ENCODE measurements at regions not wholly inside any gene's neighbourhood (a gene's known extent, or its start where the extent isn't known, plus 50 kb on each side); places are given as distances from the start of the nearest gene placed in this dataset.

- WGBS, 5 donors: 88 to 100% (median 91%) methylated on average over 1 to 12 of the region's 12 CpGs
- Histone ChIP-seq H3K4me1 (peaks cover 0 to 7% (median 0%) of the 10 kb centered on the region in 6 donors), H3K36me3 (no peaks in the 10 kb centered on the region), H3K4me3 (no peak overlapping the region), H3K27me3 (replicated peaks in 1 of 7) (peaks cover 0 to 33% (median 0%) of the 10 kb centered on the region in 7 donors), H3K27ac (no peak overlapping the region), H3K9me3 (peaks cover 0 to 11% (median 0%) of the 10 kb centered on the region in 8 donors)
- intact Hi-C loops (cut with DNase I; ENCODE audit: low total_unique reads): no loop called here
- TF ChIP-seq POLR2AphosphoS5 (IDR thresholded peaks at IDR 0.05) (no peak), CTCF (IDR thresholded peaks at IDR 0.05 in 8 of 11, conservative IDR thresholded peaks at IDR 0.05 in 3 of 11) (no peak), POLR2A (IDR thresholded peaks at IDR 0.05) (no peak)
- DNase-seq: no peak
These were observed 170.6 kb downstream of the SHANK2 start for GRCh38 chr11:71081704-71082230.

DNA sequence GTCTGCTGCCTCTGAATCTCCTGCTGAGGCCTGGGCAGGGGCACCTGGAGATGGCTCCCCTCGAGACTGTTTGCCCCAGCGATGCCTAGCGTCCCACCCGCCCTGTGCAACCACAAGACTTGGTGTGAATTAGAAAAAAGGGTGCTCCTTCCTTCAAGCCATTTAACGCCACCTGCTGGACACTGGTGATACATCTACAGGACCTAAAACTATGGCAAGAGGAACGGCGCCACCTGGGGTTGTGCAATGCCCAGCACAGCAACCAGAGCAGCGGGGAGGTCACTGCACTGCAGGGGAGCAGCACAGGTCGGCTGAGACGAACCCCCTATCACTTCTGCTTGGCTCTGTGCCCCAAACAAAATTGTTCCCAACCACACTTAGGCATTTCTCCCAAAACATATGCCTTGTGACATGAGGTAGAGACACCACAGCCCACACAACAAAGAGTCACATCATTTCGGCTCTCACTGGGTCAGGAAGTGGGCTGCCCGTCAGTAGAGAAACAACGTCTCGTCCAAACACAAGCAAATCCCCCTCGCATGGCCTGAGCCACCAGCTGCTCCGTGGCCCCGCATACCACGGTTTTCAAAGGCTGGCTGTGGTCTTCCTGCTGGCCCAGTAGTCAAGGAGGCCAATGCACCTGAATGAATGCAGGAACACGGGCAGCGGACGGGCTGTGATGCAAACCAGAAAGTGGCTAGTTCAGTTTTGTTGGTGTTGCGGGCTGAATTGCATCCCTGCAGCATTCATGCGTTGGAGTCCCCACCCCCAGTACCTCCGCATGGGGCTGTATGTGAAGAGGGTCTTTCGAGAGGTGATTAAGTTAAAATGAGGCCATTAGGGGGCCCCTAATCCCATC is 171.9 kb downstream of the SHANK2 start:
- H3K4me3 ChIP-seq: no peak overlapping the region
- 47 to 66% (median 50%) methylated on average over 22 to 25 of the region's 25 CpGs for WGBS, 5 donors
- peaks cover 0 to 7% (median 0%) of the 10 kb centered on the region in 6 donors for H3K4me1 ChIP-seq
- H3K36me3 ChIP-seq: no peaks in the 10 kb centered on the region
- H3K27me3 ChIP-seq (replicated peaks in 1 of 7): peaks cover 0 to 45% (median 0%) of the 10 kb centered on the region in 7 donors
- H3K27ac ChIP-seq: no peak overlapping the region
- intact Hi-C loops (cut with DNase I; ENCODE audit: low total_unique reads): no loop called here
- TF ChIP-seq POLR2AphosphoS5 (IDR thresholded peaks at IDR 0.05) (no peak), CTCF (IDR thresholded peaks at IDR 0.05 in 8 of 11, conservative IDR thresholded peaks at IDR 0.05 in 3 of 11) (peak in 10 of 11 experiments; percentile 28 to 66 (median 54))
- H3K9me3 ChIP-seq: peaks cover 0 to 11% (median 0%) of the 10 kb centered on the region in 8 donors
- no peak for DNase-seq

- H3K9me3 ChIP-seq: peaks cover 0 to 11% (median 0%) of the 10 kb centered on the region in 8 donors
- DNase-seq: no peak
- no peak overlapping the region for H3K27ac ChIP-seq
- intact Hi-C loops (cut with DNase I; ENCODE audit: low total_unique reads): no loop called here
- TF ChIP-seq CTCF (IDR thresholded peaks at IDR 0.05 in 8 of 11, conservative IDR thresholded peaks at IDR 0.05 in 3 of 11): no peak
- TF ChIP-seq POLR2AphosphoS5 (IDR thresholded peaks at IDR 0.05): no peak
- no peak for TF ChIP-seq POLR2A (IDR thresholded peaks at IDR 0.05)
- no peaks in the 10 kb centered on the region for H3K36me3 ChIP-seq
- H3K4me1 ChIP-seq: peaks cover 0 to 7% (median 0%) of the 10 kb centered on the region in 6 donors
- peaks cover 0 to 51% (median 0%) of the 10 kb centered on the region in 7 donors for H3K27me3 ChIP-seq (replicated peaks in 1 of 7)
- 61 to 71% (median 69%) methylated on average over 3 of the region's 3 CpGs for WGBS, 5 donors
- no peak overlapping the region for H3K4me3 ChIP-seq
These were observed 172.6 kb downstream of the SHANK2 start for GRCh38 chr11:71079795-71080194.

- Histone ChIP-seq H3K9me3 (peaks cover 0 to 11% (median 0%) of the 10 kb centered on the region in 8 donors), H3K4me3 (no peak overlapping the region), H3K36me3 (no peaks in the 10 kb centered on the region), H3K27me3 (replicated peaks in 1 of 7) (peaks cover 0 to 53% (median 0%) of the 10 kb centered on the region in 7 donors), H3K27ac (no peak overlapping the region), H3K4me1 (peaks cover 0 to 7% (median 0%) of the 10 kb centered on the region in 6 donors)
- intact Hi-C loops (cut with DNase I; ENCODE audit: low total_unique reads): no loop called here
- TF ChIP-seq CTCF (IDR thresholded peaks at IDR 0.05 in 8 of 11, conservative IDR thresholded peaks at IDR 0.05 in 3 of 11) (no peak), POLR2AphosphoS5 (IDR thresholded peaks at IDR 0.05) (no peak), POLR2A (IDR thresholded peaks at IDR 0.05) (no peak)
- 63 to 92% (median 79%) methylated on average over 6 of the region's 6 CpGs for WGBS, 5 donors
- DNase-seq: no peak
These were observed 173.9 kb downstream of the SHANK2 start for GRCh38 chr11:71078482-71078881.
